ENCODE measurements at regions not wholly inside any gene's neighbourhood (a gene's known extent, or its start where the extent isn't known, plus 50 kb on each side); places are given as distances from the start of the nearest gene placed in this dataset.
"Not testable (repeated sequence)": the region's sequence is repeated elsewhere in the genome, so short reads cannot be mapped to it uniquely, and the experiment has no call there.

GRCh38 chr3:139239550-139239949 lies 104.3 kb upstream of the MRPS22 start:
- no peak for DNase-seq (ENCODE audit: low spot score)

GRCh38 chr3:139241783-139242182 lies 102.0 kb upstream of the MRPS22 start:
- no peak for DNase-seq (ENCODE audit: low spot score)

- DNase-seq (ENCODE audit: low spot score): no peak
Measured at GRCh38 chr3:139243710-139244109, 100.1 kb upstream of the MRPS22 start.

GRCh38 chr3:139248593-139249255 lies 95.1 kb upstream of the MRPS22 start:
- DNase-seq (ENCODE audit: low spot score): no peak

- DNase-seq (ENCODE audit: low spot score): no peak
Measured at GRCh38 chr3:139251529-139251928, 92.3 kb upstream of the MRPS22 start.

- no peak for DNase-seq (ENCODE audit: low spot score)
Measured at GRCh38 chr3:139252719-139253118, 91.1 kb upstream of the MRPS22 start.

GRCh38 chr3:139258276-139258675 lies 85.5 kb upstream of the MRPS22 start:
- no peak for DNase-seq (ENCODE audit: low spot score)

GRCh38 chr3:139259398-139259797 lies 84.4 kb upstream of the MRPS22 start:
- no peak for DNase-seq (ENCODE audit: low spot score)

GRCh38 chr3:139260041-139260486 lies 83.8 kb upstream of the MRPS22 start:
- no peak for DNase-seq (ENCODE audit: low spot score)

- no peak for DNase-seq (ENCODE audit: low spot score)
Measured at GRCh38 chr3:139260793-139261736, 82.8 kb upstream of the MRPS22 start.

GRCh38 chr3:139261754-139262586 lies 81.8 kb upstream of the MRPS22 start:
- no peak for DNase-seq (ENCODE audit: low spot score)

- no peak for DNase-seq (ENCODE audit: low spot score)
Measured at GRCh38 chr3:139263798-139264197, 80.0 kb upstream of the MRPS22 start.

GRCh38 chr3:139264375-139264774 lies 79.4 kb upstream of the MRPS22 start:
- no peak for DNase-seq (ENCODE audit: low spot score)

GRCh38 chr3:139265131-139266016 lies 78.4 kb upstream of the MRPS22 start:
- no peak for DNase-seq (ENCODE audit: low spot score)

GRCh38 chr3:139267300-139268246 lies 76.2 kb upstream of the MRPS22 start:
- no peak for DNase-seq (ENCODE audit: low spot score)

GRCh38 chr3:139269984-139270383 lies 73.8 kb upstream of the MRPS22 start:
- DNase-seq (ENCODE audit: low spot score): no peak

- DNase-seq (ENCODE audit: low spot score): not testable (repeated sequence)
Measured at GRCh38 chr3:139270652-139271051, 73.2 kb upstream of the MRPS22 start.

GRCh38 chr3:139280027-139280671 lies 63.7 kb upstream of the MRPS22 start:
- no peak for DNase-seq (ENCODE audit: low spot score)

GRCh38 chr3:139281096-139281495 lies 62.7 kb upstream of the MRPS22 start:
- DNase-seq (ENCODE audit: low spot score): no peak

All from HuH-7.5 (cell line).